PC-9 (cell line): ENCODE measurements at regions not wholly inside any gene's neighbourhood (a gene's known extent, or its start where the extent isn't known, plus 50 kb on each side); places are given as distances from the start of the nearest gene placed in this dataset.

Source experiments
- BruUV-seq: library from RNA; stranded (reverse); fragments of 400-500 nt; replicated peaks from 2 replicates; lab custom pipeline; 2021; lab: Mats Ljungman, UMichigan
- CTCF ChIA-PET: fragments of 300-600 bp; sonication (Branson Sonifier 250); formaldehyde crosslinking; loops from one replicate; lab custom pipeline; 2022; ENCODE audit warnings: antibody characterized with exemption; lab: Charles Lee
- POLR2A ChIA-PET: fragments of 300-600 bp; sonication (Branson Sonifier 250); formaldehyde crosslinking; loops from one replicate; lab custom pipeline; 2022; ENCODE audit warnings: antibody characterized with exemption; ENCODE audit not compliant: unreplicated experiment; lab: Charles Lee
- DNase-seq, 2 experiments: peaks; one replicate each; pipeline versions ENCODE4 v3.0.0 to v3.0.0-alpha.2; 2015 to 2022; ENCODE audit warnings: mixed read lengths in 1 of 2
- H2AFZ ChIP-seq: fragments of 200-600 bp; sonication (generic); 2 replicates; pipeline ENCODE4 v1.8.1; 2017; ENCODE audit warnings: antibody characterized with exemption
- H3F3A ChIP-seq: fragments of 200-600 bp; sonication (generic); 2 replicates; pipeline ENCODE4 v1.8.1; 2017; ENCODE audit warnings: antibody characterized with exemption, mild to moderate bottlenecking, low read depth; ENCODE audit not compliant: insufficient read depth
- H3K27ac ChIP-seq: fragments of 200-600 bp; sonication (generic); 2 replicates; pipeline ENCODE4 v1.6.1; 2016; ENCODE audit warnings: mixed run types
- H3K27me3 ChIP-seq: fragments of 200-600 bp; sonication (generic); 2 replicates; pipeline ENCODE4 v1.6.1; 2016; ENCODE audit warnings: low read depth, mixed run types; ENCODE audit not compliant: insufficient read depth
- H3K36me3 ChIP-seq: fragments of 200-600 bp; sonication (generic); 2 replicates; pipeline ENCODE4 v1.6.1; 2016; ENCODE audit warnings: low read depth, mixed run types
- H3K4me1 ChIP-seq: fragments of 200-600 bp; sonication (generic); replicated peaks from 2 replicates; pipeline ENCODE4 v1.6.1; 2016; ENCODE audit warnings: mixed run types; ENCODE audit not compliant: insufficient read depth
- H3K4me2 ChIP-seq: fragments of 200-600 bp; sonication (generic); 2 replicates; pipeline ENCODE4 v1.6.1; 2017; ENCODE audit warnings: mixed run types
- H3K4me3 ChIP-seq: fragments of 200-600 bp; sonication (generic); 2 replicates; pipeline ENCODE4 v1.6.1; 2016; ENCODE audit warnings: mixed run types
- H3K79me2 ChIP-seq: fragments of 200-600 bp; sonication (generic); 2 replicates; pipeline ENCODE4 v1.6.1; 2017; ENCODE audit warnings: low read depth, mixed run types
- H3K9me2 ChIP-seq: fragments of 200-600 bp; sonication (generic); 2 replicates; pipeline ENCODE4 v1.8.1; 2017; ENCODE audit warnings: mild to moderate bottlenecking; ENCODE audit not compliant: insufficient read depth
- H3K9me3 ChIP-seq: fragments of 200-600 bp; sonication (generic); 2 replicates; pipeline ENCODE4 v1.8.1; 2016; ENCODE audit warnings: low read depth; ENCODE audit not compliant: insufficient read depth
- H4K20me1 ChIP-seq: fragments of 200-600 bp; sonication (generic); 2 replicates; pipeline ENCODE4 v1.8.1; 2017; ENCODE audit not compliant: insufficient read depth
- CTCF ChIP-seq: fragments of 200-600 bp; sonication (generic); conservative IDR thresholded peaks from 2 replicates; pipeline ENCODE4 v1.6.1; 2017; ENCODE audit warnings: mixed run types, antibody characterized with exemption, mild to moderate bottlenecking, moderate library complexity
- EZH2 ChIP-seq: fragments of 200-600 bp; sonication (generic); IDR thresholded peaks from 2 replicates; pipeline ENCODE4 v1.8.0; 2017; ENCODE audit warnings: antibody characterized with exemption, low read depth
- intact Hi-C: fragments of 100-400 bp; cut with micrococcal nuclease; formaldehyde crosslinking; loops from one replicate; pipeline ENCODE4 v1.10.0; 2022; ENCODE audit not compliant: unreplicated experiment

GRCh38 chr2:14344355-14344754 is 288.2 kb upstream of the LRATD1 start:
- H2AFZ ChIP-seq = no peak overlapping the region
- CTCF ChIA-PET = no interaction called here
- H4K20me1 ChIP-seq = no peaks in the 10 kb centered on the region
- no peak overlapping the region for H3K4me2 ChIP-seq
- POLR2A ChIA-PET = no interaction called here
- no peak overlapping the region for H3K4me3 ChIP-seq
- no TSS peak for BruUV-seq
- H3K27ac ChIP-seq = no peak overlapping the region
- H3K36me3 ChIP-seq = no peaks in the 10 kb centered on the region
- no peaks in the 10 kb centered on the region for H3F3A ChIP-seq
- TF ChIP-seq EZH2 (no peak), CTCF (no peak)
- H3K9me3 ChIP-seq = no peaks in the 10 kb centered on the region
- no peaks in the 10 kb centered on the region for H3K27me3 ChIP-seq
- intact Hi-C loops = no loop called here
- no peaks in the 10 kb centered on the region for H3K9me2 ChIP-seq
- no peaks in the 10 kb centered on the region for H3K4me1 ChIP-seq
- no peaks in the 10 kb centered on the region for H3K79me2 ChIP-seq
- DNase-seq = no peak

GRCh38 chr2:14348247-14348646 is 284.3 kb upstream of the LRATD1 start:
- ChIA-PET POLR2A (no interaction called here), CTCF (no interaction called here)
- no TSS peak for BruUV-seq
- Histone ChIP-seq H3K36me3 (no peaks in the 10 kb centered on the region), H3K27me3 (no peaks in the 10 kb centered on the region), H3K4me3 (no peak overlapping the region), H3K79me2 (no peaks in the 10 kb centered on the region), H3F3A (no peaks in the 10 kb centered on the region), H2AFZ (no peak overlapping the region), H4K20me1 (no peaks in the 10 kb centered on the region), H3K4me1 (no peaks in the 10 kb centered on the region), H3K4me2 (no peak overlapping the region), H3K9me2 (no peaks in the 10 kb centered on the region), H3K9me3 (no peaks in the 10 kb centered on the region), H3K27ac (no peak overlapping the region)
- intact Hi-C loops = no loop called here
- no peak for TF ChIP-seq CTCF
- TF ChIP-seq EZH2 = no peak
- DNase-seq = no peak

- no peaks in the 10 kb centered on the region for H3F3A ChIP-seq
- H4K20me1 ChIP-seq = no peaks in the 10 kb centered on the region
- no peaks in the 10 kb centered on the region for H3K4me1 ChIP-seq
- ChIA-PET POLR2A (no interaction called here), CTCF (no interaction called here)
- no peaks in the 10 kb centered on the region for H3K79me2 ChIP-seq
- no peaks in the 10 kb centered on the region for H3K9me3 ChIP-seq
- TF ChIP-seq EZH2 (no peak), CTCF (no peak)
- no peaks in the 10 kb centered on the region for H3K27me3 ChIP-seq
- BruUV-seq = no TSS peak
- H3K27ac ChIP-seq = no peak overlapping the region
- no peak overlapping the region for H3K4me2 ChIP-seq
- no peak overlapping the region for H3K4me3 ChIP-seq
- no peak for DNase-seq
- no peaks in the 10 kb centered on the region for H3K36me3 ChIP-seq
- H2AFZ ChIP-seq = no peak overlapping the region
- no peaks in the 10 kb centered on the region for H3K9me2 ChIP-seq
- intact Hi-C loops = no loop called here
Observed at GRCh38 chr2:14350856-14351255, 281.7 kb upstream of the LRATD1 start.
